K562 (cell line): ENCODE measurements at regions not wholly inside any gene's neighbourhood (a gene's known extent, or its start where the extent isn't known, plus 50 kb on each side); places are given as distances from the start of the nearest gene placed in this dataset.

ENCODE experiments used
- ATAC-seq: fragments of 200-7000 bp; cut with Tn5 transposase; 3 replicates; pipeline ENCODE4 v1.9.1; 2020; ENCODE audit warnings: moderate library complexity
- BruUV-seq: library from RNA; stranded (reverse); fragments of 400-500 nt; replicated peaks from 2 replicates; lab custom pipeline; 2021; lab: Mats Ljungman, UMichigan
- CTCF ChIA-PET: fragments of 300-600 bp; formaldehyde crosslinking; extraction: SDS; loops from one replicate; lab custom pipeline; 2021; ENCODE audit warnings: low intra/inter-chr PET ratio; lab: Yijun Ruan, JAX
- POLR2A ChIA-PET: fragments of 300-600, 350-650 bp; sonication (Branson Sonifier 250); formaldehyde crosslinking; extraction: SDS; loops from one replicate; lab custom pipeline; 2021; ENCODE audit warnings: antibody characterized with exemption, inconsistent platforms; lab: Yijun Ruan, JAX
- DNase-seq, 4 experiments: peaks; one replicate each; pipeline versions ENCODE4 v3.0.0 to v3.0.0-alpha.2; 2011 to 2018; ENCODE audit warnings: low spot score in 3 of 4, mixed read lengths in 3 of 4; ENCODE audit errors: extremely low read depth in 1 of 4
- FAIRE-seq: peaks from 2 replicates; lab custom pipeline; 2011; peaks lifted over from hg19 to GRCh38; lab: Jason Lieb, UNC
- H2AFZ ChIP-seq: 2 replicates; pipeline ENCODE4 v1.6.0; 2011; ENCODE audit warnings: low read depth, low read length, control low read depth, inconsistent platforms
- H3K27ac ChIP-seq: fragments of 200-600 bp; 3 replicates; pipeline ENCODE4 v1.8.0; 2011; ENCODE audit warnings: low read depth, mild to moderate bottlenecking, control low read depth, inconsistent platforms, low read length, moderate library complexity, mixed read lengths; ENCODE audit errors: extremely low read depth
- H3K27me3 ChIP-seq, 2 experiments: fragments of 300-600 bp in 1 of 2; 2 replicates in 1 of 2; 3 replicates in 1 of 2; pipeline versions ENCODE4 v1.6.0 to v1.8.0; 2011; ENCODE audit warnings: inconsistent platforms in 2 of 2, low read length in 2 of 2, mild to moderate bottlenecking in 1 of 2, mixed read lengths in 1 of 2, moderate library complexity in 1 of 2; ENCODE audit not compliant: control insufficient read depth in 2 of 2, insufficient read depth in 2 of 2
- H3K36me3 ChIP-seq: fragments of 300-600 bp; 3 replicates; pipeline ENCODE4 v1.8.0; 2011; ENCODE audit warnings: mild to moderate bottlenecking, low read length, inconsistent platforms; ENCODE audit not compliant: control insufficient read depth, insufficient read depth
- H3K4me1 ChIP-seq, 2 experiments: fragments of 200-600 bp in 1 of 2; replicated peaks in 1 of 2; 2 replicates in 1 of 2; 3 replicates in 1 of 2; pipeline versions ENCODE4 v1.5.1 to v1.8.0; 2011; ENCODE audit warnings: inconsistent platforms in 2 of 2, low read length in 2 of 2, mild to moderate bottlenecking in 1 of 2, mixed read lengths in 1 of 2, moderate library complexity in 1 of 2; ENCODE audit not compliant: control insufficient read depth in 2 of 2, insufficient read depth in 2 of 2
- H3K4me2 ChIP-seq: 2 replicates; pipeline ENCODE4 v1.6.1; 2011; ENCODE audit warnings: low read length, control low read depth, inconsistent platforms, mixed read lengths; ENCODE audit not compliant: insufficient read depth
- H3K4me3 ChIP-seq: fragments of 200-600 bp; sonication (generic), shearing (Covaris generic); 2 replicates; pipeline ENCODE4 v1.5.1; 2016; ENCODE audit warnings: control low read depth, inconsistent platforms
- H3K79me2 ChIP-seq: fragments of 200-600 bp; 3 replicates; pipeline ENCODE4 v1.8.0; 2011; ENCODE audit warnings: low read length, inconsistent platforms; ENCODE audit not compliant: control insufficient read depth, insufficient read depth
- H3K9ac ChIP-seq, 2 experiments: 2 replicates each; pipeline versions ENCODE4 v1.6.0 to v1.6.1; 2011; ENCODE audit warnings: low read depth in 2 of 2, low read length in 2 of 2, control low read depth in 1 of 2, inconsistent platforms in 1 of 2, mild to moderate bottlenecking in 1 of 2, mixed read lengths in 1 of 2; ENCODE audit not compliant: insufficient read depth in 1 of 2
- H3K9me1 ChIP-seq: one replicate; pipeline ENCODE4 v1.6.0; 2011; ENCODE audit warnings: inconsistent platforms, mild to moderate bottlenecking, low read length, moderate library complexity; ENCODE audit not compliant: control insufficient read depth, insufficient read depth
- H3K9me3 ChIP-seq: replicated peaks from 2 replicates; pipeline ENCODE4 v1.5.1; 2011; ENCODE audit warnings: low read depth, low read length, inconsistent platforms; ENCODE audit not compliant: control insufficient read depth, insufficient read depth
- H4K20me1 ChIP-seq: replicated peaks from 2 replicates; pipeline ENCODE4 v1.6.1; 2011; ENCODE audit warnings: low read length, inconsistent platforms, mixed read lengths; ENCODE audit not compliant: control insufficient read depth, insufficient read depth
- LEF1 ChIP-seq: fragments of 450-650 bp; IDR thresholded peaks from 2 replicates; pipeline ENCODE4 v1.6.1; 2016; ENCODE audit warnings: mild to moderate bottlenecking
- SETDB1 ChIP-seq: IDR thresholded peaks from one replicate; pipeline ENCODE4 v1.6.1; 2012; ENCODE audit warnings: low read length, control low read depth, inconsistent platforms
- ZC3H11A ChIP-seq: IDR thresholded peaks from 2 replicates; pipeline ENCODE4 v1.6.1; 2012; ENCODE audit warnings: low read depth, low read length, improper control_type of control experiment
- ZNF133 ChIP-seq: fragments of 250-450 bp; sonication (Bioruptor Pico); IDR thresholded peaks from 2 replicates; pipeline ENCODE4 v1.4.0; 2020; ENCODE audit warnings: mild to moderate bottlenecking
- ZNF197 ChIP-seq: fragments of 200-800 bp; sonication (Bioruptor generic); IDR thresholded peaks from 2 replicates; pipeline ENCODE4 v1.6.1; 2016; ENCODE audit warnings: low read depth, missing genetic modification characterization, missing compliant biosample characterization
- WGBS: fragments of 100-300 bp; shearing (Covaris generic); methylation state at CpG from one replicate; pipeline ENCODE4 v1.1.6; 2016; ENCODE audit warnings: low coverage, mixed read lengths; ENCODE audit not compliant: insufficient coverage; ENCODE audit errors: missing lambda C conversion rate; 5-methylcytosine and 5-hydroxymethylcytosine counted together
- in situ Hi-C: fragments of 300-500 bp; cut with MboI; formaldehyde crosslinking; loops from 4 replicates; pipeline ENCODE4 v1.15.0; 2018; ENCODE audit warnings: inconsistent platforms, mixed read lengths
- intact Hi-C: fragments of 100-400 bp; cut with micrococcal nuclease; formaldehyde crosslinking; loops from 2 replicates; pipeline ENCODE4 v1.14.2; 2022
- TF ChIP-seq, protein P1 (sequence below): sonication (generic); formaldehyde crosslinking; IDR thresholded peaks from 2 replicates; pipeline ENCODE4 v1.8.0; 2023; ENCODE audit warnings: mild to moderate bottlenecking, missing genetic modification reagents

DNA sequence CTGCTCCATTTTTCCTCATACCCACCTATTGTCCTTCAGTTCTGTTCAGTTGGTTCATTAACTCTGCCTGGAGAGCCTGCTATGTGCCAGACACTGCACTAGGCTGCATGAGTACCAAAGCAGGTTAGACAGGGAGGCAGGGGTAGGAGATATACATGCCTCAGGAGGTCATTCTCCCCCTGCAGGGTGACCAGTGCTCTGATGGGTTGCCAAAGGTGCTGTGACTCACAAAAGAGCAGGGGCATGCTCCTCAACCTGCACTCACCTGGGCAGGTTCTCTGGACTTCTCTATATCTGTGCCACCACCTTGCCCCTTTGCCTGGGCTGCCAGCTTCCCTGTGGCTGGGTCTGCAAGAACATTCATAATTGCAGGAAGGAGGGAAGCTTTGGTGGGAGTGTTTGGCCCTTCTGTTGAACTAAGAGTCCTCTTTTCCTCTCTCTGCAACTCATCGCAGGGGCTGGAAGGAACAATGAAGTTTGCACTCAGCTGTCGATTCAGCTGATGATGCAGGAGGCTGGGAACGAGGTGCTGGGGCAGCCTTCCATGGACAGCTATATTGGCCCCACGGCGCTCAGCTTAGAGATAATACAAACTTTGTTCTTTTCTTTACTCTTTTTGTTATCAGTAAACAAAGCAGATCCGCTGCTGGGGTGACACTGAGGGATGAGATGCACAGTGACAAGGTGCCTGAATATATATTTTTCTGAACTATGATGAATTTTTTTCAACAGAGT lies 356.4 kb upstream of the PLXNA2 start:
- Histone ChIP-seq H3K36me3 (no peaks in the 10 kb centered on the region), H3K9ac (no peak overlapping the region), H3K27ac (no peak overlapping the region), H3K4me1 (no peaks in the 10 kb centered on the region), H3K9me3 (no peaks in the 10 kb centered on the region), H3K27me3 (no peaks in the 10 kb centered on the region), H3K4me2 (no peak overlapping the region), H3K9me1 (no peaks in the 10 kb centered on the region), H4K20me1 (no peaks in the 10 kb centered on the region), H3K79me2 (no peaks in the 10 kb centered on the region), H3K4me3 (no peak overlapping the region), H2AFZ (no peak overlapping the region)
- TF ChIP-seq LEF1: no peak
- no peak for TF ChIP-seq ZNF133 (CRISPR knock-in tag)
- no peak for TF ChIP-seq SETDB1
- no peak for TF ChIP-seq ZC3H11A
- TF ChIP-seq, protein P1, sequence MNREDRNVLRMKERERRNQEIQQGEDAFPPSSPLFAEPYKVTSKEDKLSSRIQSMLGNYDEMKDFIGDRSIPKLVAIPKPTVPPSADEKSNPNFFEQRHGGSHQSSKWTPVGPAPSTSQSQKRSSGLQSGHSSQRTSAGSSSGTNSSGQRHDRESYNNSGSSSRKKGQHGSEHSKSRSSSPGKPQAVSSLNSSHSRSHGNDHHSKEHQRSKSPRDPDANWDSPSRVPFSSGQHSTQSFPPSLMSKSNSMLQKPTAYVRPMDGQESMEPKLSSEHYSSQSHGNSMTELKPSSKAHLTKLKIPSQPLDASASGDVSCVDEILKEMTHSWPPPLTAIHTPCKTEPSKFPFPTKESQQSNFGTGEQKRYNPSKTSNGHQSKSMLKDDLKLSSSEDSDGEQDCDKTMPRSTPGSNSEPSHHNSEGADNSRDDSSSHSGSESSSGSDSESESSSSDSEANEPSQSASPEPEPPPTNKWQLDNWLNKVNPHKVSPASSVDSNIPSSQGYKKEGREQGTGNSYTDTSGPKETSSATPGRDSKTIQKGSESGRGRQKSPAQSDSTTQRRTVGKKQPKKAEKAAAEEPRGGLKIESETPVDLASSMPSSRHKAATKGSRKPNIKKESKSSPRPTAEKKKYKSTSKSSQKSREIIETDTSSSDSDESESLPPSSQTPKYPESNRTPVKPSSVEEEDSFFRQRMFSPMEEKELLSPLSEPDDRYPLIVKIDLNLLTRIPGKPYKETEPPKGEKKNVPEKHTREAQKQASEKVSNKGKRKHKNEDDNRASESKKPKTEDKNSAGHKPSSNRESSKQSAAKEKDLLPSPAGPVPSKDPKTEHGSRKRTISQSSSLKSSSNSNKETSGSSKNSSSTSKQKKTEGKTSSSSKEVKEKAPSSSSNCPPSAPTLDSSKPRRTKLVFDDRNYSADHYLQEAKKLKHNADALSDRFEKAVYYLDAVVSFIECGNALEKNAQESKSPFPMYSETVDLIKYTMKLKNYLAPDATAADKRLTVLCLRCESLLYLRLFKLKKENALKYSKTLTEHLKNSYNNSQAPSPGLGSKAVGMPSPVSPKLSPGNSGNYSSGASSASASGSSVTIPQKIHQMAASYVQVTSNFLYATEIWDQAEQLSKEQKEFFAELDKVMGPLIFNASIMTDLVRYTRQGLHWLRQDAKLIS (CRISPR knock-in tag): no peak
- no peak for TF ChIP-seq ZNF197 (CRISPR knock-in tag)
- DNase-seq: no peak
- no peak for ATAC-seq
- ChIA-PET POLR2A (interaction anchor here (1.2 kb wide), 1 partner anchor 23 kb away, joined by 3 read pairs; no protein-coding TSS in a partner anchor), CTCF (no interaction called here)
- intact Hi-C loops (no loop called here), in situ Hi-C loops (no loop called here)
- no TSS peak for BruUV-seq
- WGBS: 0% methylated on average over 6 of the region's 6 CpGs
- FAIRE-seq: no peak
